Urothelium cell line (cell line): ENCODE measurements at regions not wholly inside any gene's neighbourhood (a gene's known extent, or its start where the extent isn't known, plus 50 kb on each side); places are given as distances from the start of the nearest gene placed in this dataset.

Source experiments
- DNase-seq: peaks from one replicate; pipeline ENCODE4 v3.0.0; 2011; ENCODE audit warnings: low spot score, mixed read lengths
- FAIRE-seq: peaks from 2 replicates; lab custom pipeline; 2011; peaks lifted over from hg19 to GRCh38; lab: Jason Lieb, UNC

DNA sequence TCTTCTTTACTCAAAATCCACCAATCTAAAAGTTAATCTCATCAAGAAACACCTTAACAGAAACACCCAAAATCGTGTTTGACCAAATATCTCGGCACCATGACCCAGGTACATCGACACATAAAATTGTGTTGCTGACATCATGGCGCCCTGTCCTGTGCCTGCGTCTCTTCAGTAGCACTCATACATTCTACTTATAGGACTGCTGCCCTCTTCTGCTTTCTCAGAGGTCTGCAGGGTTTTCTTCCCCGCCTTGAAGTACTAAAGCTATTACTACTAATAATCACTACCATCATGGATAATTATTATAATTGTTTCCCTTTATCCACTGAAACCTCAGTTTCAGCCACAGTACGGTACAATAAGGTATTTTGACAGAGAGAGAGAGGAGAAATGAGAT, 1403.1 kb upstream of the TENM3 start:
- no peak for FAIRE-seq
- no peak for DNase-seq

DNA sequence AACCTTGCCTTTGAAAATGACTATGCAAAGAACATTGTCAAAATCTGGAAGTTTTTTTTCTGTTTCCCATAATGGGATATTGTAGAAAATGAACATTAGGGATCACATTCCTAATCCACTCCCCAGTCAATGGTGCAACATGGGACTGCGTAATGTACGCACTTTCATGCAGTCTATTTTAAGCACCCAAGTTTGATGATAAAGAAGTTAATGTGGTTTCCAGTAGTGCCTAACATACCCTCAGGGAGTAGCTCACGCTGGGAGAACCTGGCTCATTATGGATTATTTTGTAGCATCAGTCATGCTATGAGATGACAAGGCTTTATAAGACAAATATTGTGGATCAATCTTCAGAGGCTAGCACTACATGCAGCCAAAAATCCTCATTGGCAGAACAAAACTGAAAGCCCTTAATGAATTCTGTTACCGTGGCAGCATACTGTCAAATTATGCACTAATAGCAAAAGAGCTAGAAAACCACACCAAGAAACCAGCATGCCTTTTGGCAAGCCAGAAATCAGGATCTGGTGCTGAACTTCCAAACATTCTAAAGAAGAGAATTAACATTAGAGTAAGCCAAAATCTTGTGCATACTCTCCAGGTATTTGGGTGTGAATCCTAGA, 1392.8 kb upstream of the TENM3 start:
- DNase-seq (no peak), FAIRE-seq (no peak)

DNA sequence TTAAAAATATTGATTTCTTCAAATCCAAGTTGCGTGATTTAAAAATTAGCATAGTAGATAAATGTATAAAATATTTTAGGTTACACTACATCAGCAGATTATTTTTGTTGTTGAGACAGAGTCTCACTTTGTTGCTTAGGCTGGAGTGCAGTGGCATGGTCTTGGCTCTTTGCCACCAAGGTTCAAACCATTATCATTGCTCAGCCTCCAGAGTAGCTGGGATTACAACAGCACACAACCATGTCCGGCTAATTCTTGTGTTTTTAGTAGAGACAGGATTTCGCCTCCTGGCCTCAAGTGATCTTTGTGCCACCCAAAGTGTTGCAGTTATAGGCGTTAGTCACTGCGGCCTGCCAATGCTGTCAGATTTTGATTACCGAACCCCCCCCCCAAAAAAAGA, 1390.5 kb upstream of the TENM3 start:
- DNase-seq (no peak), FAIRE-seq (no peak)

DNA sequence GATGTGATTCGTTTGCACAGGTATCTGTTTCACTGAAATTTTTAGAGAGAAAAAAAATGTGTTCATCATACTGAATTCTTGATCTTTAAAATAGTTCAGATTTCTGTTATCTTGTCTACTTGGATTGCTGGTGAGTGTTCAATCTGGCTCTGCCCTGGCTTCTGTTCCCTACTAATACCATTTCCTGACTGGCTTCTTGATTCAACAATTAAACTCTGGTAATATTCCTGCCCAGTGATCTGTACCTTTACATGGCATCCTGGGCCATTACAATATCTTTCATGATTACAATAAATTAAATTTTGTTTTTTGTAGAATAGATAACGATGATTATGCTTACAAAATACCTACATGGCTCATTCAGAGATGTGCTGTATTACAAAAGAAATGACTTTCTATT, 1388.0 kb upstream of the TENM3 start:
- DNase-seq, result no peak
- no peak for FAIRE-seq

DNA sequence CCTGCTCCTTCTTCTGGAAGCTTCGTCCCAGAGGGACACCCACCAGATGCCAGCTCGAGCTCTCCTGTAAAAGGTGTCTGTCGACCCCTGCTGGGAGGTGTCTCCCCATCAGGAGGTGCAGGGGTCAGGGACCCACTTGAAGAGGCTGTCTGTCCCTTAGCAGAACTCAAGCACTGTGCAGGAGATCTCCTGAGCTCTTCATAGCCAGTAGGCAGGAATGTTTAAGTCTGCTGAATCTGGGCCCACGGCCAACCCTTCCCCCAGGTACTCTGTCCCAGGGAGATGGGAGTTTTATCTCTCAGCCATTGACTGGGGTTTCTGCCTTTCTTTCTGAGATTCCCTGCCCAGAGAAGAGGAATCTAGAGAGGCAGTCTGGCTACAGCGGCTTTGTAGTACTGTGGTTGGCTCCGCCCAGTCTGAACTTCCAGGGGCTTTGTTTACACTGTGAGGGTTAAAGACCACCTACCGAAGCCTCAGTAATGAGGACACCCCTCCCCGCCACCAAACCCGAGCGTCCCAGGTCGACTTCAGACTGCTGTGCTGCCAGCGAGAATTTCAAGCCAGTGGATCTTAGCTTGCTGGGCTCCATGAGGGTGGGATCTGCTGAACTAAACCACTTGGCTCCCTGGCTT, 1383.0 kb upstream of the TENM3 start:
- FAIRE-seq, result no peak
- no peak for DNase-seq

DNA sequence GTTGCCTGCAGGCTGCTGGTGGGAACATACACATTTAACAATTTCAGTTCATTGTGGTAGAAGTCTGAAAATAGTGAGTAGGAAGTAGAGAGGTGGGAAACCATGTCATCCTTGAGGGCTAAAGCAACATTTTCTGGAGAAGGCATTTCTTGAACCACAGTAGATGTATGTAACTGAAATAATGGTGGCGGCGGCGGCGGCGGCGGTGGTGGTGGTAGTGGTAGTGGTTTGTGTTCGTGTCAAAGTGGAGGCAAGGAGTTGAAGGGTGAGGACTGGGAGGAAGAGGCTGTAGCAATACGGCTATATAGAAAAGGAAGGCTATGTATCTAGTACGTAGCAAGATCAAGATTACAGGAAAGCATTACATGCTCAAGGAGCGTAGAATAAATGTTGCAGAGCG, 1381.6 kb upstream of the TENM3 start:
- FAIRE-seq (no peak), DNase-seq (no peak)

DNA sequence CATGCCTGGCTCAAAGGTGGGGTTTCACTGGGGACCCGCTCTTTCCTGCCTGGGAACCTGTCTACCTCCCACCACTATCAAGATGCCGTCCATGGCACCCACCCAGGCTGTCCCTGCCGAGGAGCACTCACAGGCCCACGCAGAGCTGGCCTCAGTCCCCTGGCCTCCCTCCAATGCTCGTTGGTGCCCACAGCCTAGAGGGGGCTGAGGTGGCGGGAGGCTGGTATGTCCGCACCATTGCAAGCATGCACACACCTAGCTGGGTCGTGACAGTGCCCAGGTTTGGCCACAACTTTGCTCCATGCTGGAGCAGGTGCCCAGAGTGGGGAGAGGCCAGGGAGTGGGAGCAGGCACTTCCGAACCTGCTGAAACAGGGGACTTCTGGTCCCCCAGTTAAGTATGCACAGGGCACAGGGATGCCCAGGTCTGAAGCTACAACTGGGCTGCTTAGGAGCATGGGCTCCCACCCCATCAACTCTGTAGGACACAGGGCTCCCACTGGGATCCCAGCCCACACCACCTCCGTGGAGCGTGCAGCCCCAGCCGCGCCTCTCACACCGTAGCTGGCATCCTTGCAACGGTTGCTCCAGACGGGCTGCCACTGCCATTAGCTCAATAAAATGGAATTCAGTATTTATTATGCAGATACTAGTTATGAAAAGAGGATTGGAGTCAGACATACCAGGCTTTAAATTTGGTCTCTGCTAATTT, 1376.1 kb upstream of the TENM3 start:
- FAIRE-seq (no peak), DNase-seq (no peak)

DNA sequence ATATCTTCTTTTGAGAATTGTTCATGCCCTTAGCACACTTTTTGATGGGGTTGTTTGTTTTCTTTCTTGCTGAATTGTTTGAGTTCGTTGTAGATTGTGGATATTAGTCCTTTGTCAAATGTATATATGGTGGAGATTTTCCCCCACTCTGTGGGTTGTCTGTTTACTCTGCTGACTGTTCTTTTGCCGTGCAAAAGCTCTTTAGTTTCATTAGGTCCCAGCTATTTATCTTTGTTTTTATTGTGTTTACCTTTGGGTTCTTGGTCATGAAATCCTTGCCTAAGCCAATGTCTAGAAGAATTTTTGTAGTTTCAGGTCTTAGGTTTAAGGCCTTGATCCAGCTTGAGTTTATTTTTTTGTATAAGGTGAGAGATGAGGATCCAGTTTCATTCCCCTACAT, 1372.6 kb upstream of the TENM3 start:
- no peak for DNase-seq
- no peak for FAIRE-seq

DNA sequence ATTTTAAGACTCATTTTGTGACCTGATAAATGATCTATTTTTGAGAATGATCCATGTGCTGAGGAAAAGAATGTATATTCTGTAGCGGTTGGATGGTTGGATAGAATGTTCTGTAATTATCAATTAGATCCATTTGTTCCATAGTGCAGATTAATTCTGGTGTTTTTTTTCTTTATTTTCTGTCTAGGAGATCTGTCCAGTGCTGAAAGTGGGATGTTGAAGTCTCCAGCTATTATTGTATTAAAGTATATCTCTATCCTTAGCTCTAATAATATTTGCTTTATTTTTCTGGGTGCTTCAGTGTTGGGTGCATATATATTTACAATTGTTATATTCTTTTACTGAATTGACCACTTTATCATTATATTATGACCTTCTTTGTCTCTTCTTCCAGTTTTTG, 1344.9 kb upstream of the TENM3 start:
- DNase-seq, result no peak

DNA sequence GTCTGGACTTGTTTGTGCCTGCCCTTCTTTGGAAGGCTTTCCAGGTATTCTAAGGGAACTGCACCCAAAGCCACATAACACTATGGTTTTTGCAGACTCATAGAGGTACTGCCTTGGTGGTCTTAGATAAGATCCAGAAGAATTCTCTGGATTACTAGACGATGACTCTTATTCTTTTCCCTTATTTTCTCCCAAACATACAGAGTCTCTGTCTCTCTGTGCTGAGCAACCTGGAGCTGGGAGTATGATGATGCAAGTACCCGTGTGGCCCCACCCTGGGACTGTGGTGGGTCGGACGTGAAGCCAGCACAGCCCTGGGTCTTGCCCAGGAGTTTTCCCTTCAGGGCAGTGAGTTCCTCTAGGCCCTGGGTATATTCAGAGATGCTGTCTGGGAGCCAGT, 1342.4 kb upstream of the TENM3 start:
- DNase-seq (no peak), FAIRE-seq (no peak)

More for the DNA sequence above, 1344.9 kb upstream of the TENM3 start:
- no peak for FAIRE-seq

DNA sequence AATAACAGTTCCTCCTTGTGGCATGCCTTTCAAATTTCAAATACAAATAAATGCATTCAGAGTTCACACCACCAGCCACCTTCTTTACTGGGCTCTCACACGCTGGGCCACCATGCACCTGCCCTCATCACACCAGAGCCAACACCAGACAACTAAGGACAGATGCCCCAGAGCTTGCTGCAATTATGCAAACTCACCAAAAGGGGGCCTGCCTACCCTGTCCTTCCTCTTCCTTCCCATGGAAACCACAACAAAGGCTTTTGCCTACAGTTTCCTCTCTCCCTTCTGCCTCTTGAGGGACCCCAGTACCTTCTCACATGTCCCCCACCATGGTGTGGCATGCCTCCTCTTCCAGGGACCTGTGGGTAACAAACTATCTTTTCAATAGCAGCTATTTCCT, 1333.9 kb upstream of the TENM3 start:
- FAIRE-seq (no peak), DNase-seq (no peak)

DNA sequence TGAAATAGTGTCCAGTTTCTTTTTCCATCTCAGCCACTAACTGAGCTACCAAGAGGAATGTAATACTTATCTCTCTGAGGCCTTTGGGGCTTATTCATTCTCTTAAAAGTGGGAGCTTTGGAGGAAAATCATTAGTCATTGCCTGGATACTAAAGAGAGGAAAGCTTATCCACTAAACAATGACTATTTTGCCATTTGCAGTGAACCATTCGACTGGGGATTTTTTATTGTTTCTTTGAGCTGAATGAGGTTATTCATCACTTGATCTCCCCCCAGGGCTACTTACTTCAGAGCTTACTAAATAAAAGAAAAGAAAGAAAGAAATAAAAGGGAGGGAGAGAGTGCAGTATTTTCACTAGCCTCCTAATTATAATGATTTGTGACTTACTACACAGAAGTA, 1329.5 kb upstream of the TENM3 start:
- FAIRE-seq (no peak), DNase-seq (no peak)

DNA sequence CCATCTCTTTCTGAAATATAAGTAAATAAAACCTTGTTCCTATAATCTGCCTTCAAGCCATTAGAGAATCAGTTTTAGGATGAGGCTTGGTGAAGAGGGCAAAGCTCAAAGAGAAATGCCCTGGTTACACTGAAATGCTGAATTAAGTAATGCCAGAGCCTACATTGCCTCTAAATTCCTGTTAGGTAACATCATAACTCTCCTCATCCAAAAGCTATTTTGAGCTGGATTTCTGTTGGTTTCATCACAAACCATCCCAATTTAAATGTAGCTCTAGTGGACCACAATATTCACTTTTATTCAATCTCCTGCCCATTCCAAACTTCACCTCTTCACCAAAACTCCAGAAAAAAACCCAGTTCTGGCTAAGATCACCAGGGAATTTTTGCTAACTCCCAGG, 1319.7 kb upstream of the TENM3 start:
- peak; percentile 23 for DNase-seq
- FAIRE-seq, result no peak

DNA sequence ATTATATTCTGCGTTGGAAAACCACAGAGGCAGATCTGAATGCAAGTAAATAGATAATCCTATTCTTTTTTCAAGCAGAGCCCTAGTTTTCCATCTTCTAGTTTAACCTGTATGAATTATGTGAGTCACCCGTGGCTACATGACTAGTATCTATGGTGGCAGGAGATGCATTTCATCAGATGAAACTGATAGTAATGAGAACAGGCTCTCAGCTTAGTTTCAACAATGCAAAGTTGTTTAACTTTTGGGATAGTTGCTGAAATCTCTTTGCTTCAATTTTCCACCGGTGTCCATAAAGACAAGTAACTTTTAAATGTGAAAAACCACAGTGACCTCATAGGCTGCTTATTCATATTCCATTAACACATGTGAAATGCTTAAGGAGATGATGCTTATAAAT, 1317.4 kb upstream of the TENM3 start:
- FAIRE-seq (no peak), DNase-seq (no peak)

DNA sequence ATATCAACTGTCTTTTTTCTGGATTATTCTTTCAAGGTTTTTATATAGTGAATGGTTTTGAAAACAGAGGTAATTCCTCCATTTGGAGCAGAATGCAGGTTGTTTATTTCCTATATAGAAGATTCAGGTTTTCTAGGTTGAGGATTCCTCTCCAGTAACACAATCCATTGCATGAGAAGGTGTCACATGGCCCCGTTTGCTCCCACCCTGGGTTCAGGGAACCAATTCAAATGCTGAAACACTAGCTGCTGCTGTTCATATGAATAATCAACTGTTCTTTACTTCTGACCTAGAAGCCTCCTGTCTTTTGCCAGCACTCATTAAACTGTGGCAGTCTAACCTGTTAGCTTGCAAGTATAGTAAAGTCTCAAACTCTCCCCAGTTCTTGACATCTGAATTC, 1316.9 kb upstream of the TENM3 start:
- FAIRE-seq (no peak), DNase-seq (no peak)

DNA sequence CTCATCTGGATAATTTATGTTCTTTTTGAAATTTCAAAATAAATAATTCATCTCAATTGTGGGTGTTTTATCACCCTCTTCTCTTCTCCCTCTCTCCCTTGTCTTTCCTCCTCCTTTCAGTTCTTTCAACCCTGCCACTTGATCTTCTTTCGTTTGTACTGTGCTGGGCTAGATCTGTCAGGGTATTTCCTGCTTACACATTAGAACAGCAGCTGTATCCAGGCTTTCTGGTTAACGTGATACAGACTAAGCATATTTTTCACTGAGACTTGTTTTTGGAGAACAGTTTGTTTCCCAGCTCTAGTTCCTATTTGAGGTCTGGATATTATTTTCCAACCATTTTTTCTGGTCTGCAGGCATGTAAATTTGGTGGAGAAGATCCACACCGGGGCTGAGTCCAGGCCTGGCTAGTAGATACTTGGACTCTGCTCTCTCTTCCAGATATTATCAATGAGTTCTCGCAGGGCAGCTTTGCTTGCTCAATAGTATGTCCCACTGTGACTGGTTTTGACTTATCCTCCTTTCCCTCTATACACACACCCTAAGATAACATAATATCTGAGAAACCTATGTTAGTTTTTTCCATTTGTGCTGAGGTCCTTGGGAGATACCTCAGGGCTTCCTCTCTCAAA, 1310.7 kb upstream of the TENM3 start:
- DNase-seq (no peak), FAIRE-seq (no peak)

DNA sequence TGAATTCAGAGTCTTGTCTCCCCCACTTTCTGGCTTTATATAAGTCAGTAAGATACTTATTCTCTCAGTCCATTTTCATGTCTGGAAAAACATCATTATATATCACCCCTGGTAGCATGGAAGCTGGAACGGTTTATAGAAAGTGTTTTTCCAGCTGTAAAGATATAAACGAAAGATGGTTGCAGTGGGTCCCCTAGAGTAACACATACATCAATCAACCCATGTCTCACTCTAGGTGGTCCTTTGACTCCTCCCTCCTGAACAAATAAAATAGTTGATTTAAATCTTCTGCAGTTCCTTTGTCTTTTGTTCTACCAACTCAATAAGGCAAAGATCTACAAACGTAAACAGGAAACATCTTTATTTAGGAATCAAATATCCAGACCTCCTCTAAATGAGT, 1306.1 kb upstream of the TENM3 start:
- DNase-seq (no peak), FAIRE-seq (no peak)

DNA sequence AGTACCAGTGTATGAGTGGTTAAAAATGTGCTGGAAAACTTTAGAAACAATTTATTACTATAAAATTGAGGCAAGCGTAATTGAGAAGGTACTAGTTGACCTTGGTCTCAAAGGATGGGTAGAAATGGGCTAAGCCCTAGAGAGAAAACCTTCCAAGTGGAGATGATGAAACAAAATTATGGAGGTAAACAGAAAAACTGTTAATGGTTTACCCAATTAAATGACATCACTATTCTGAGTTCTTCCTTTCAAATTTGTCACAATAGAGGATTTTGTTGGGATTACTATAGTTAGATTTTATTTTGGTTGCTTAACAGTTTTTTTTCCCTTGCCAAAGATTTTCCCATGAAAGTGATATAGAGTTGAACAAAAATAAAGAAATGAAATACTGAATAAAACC, 1302.5 kb upstream of the TENM3 start:
- DNase-seq, result no peak
- FAIRE-seq, result no peak

DNA sequence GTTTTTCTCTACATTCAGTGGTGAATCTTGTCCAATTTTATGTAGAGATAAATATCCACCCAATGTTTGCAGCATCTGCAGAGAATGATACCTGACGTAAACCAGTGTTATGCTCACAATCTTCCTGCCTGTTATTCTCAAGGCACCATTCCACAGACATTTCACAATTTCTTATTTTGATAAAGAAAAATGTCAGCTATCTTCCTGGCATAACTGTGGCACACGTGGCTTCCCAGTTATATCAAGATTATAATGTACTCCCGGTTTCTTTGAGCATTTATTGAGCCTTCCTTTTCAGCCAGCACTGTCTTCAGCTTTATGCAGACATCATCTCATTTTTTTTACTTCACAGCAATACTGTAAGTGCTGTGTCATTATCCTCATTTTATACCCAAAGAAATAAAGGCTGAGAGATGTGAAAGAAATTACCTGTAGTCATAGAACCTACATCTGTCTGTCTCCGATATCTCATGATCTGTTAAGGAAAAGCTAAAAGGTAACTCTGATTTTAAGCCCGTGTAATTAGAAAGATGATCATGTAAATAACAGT, 1300.8 kb upstream of the TENM3 start:
- DNase-seq, result no peak
- FAIRE-seq, result no peak

DNA sequence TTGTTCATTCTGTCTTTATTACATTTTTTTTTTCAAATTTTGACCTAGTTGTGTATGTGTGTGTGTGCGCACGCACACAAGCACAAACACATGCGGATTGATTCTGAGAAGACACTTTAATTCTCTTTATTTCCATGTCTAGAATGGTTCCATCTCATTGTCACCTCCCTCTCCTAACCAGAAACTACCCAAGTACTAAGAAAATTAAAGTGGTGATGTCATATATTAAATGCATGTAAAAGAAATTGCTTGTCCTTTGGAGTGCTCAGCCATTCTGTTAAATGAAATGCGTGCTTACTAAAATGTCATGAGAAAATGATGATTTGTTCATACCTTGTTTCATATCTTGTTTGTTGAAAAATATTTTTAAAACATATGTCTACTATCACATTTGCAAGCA, 1297.0 kb upstream of the TENM3 start:
- FAIRE-seq (no peak), DNase-seq (no peak)

DNA sequence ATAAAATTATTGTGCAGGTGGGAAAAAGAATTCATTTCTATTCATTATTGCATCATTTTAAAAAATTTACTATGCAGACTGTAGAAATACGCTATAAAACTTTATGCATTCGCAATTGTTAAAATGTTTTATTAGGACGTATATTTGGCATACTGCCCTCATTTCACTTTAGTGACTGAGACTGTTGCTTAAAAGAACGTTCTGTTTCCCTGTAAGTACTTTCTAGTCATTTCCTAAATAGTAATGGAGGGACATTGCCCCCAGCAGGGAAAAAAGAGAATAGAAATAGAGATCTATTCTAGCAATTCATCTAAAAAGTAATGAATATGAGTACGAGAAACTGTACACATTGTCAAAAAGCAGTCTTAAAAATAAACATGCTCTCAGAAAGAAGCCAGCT, 1295.8 kb upstream of the TENM3 start:
- FAIRE-seq (no peak), DNase-seq (no peak)
